ENCODE measurements at regions not wholly inside any gene's neighbourhood (a gene's known extent, or its start where the extent isn't known, plus 50 kb on each side); places are given as distances from the start of the nearest gene placed in this dataset.

DNA sequence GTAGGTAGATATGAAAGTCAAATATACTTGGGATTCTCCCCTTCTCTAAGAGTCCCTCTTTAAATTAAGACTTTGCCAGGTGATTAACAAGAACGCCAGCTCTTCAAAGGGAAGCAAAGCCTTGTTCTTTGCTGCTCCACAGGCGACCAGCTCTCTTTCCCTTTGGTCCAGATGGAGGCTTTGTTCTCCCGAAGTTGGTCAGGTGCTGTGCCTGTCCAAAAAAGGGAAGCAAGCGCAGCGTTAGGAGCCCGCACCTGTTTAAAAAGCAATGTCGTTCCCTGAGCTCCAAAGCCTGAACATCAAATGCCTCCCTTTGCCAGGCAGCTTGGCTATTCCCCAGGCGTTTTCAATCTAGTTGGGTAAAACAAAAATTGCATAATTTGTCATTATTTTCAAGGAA is 1913.1 kb upstream of the PIK3C3 start:
- no peak overlapping the region for H3K4me3 ChIP-seq (ENCODE audit: low read length)
- no peak overlapping the region for H3K27ac Mint-ChIP-seq

DNA sequence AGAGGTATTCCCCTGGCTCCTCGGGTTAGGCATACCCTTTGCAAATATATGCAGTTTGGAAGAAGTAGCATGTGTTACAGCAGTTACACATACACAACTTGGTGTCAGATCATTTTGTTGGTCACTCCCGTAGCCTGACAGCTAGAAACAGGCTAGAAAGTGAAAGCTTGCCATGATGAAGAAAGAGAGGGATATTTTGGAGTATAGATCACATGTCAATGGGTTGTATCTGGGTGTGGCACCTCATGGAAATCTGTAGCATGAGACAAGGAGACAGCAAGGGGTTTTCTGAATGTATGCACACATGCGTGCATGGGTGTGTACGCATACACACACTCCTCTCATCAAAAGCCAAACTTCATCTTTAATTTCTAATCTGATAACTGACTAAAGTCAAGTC is 1914.5 kb upstream of the PIK3C3 start:
- Histone ChIP-seq H3K9ac (ENCODE audit: extremely low read depth, low read length, poor library complexity, severe bottlenecking) (no peak overlapping the region), H3K4me1 (ENCODE audit: control insufficient read depth, insufficient read depth, low read length) (no peaks in the 10 kb centered on the region), H3K27me3 (ENCODE audit: control insufficient read depth, insufficient read depth, low read length, poor library complexity, severe bottlenecking) (peaks cover 51% of the 10 kb centered on the region), H3K9me3 (ENCODE audit: control insufficient read depth, low read length) (no peaks in the 10 kb centered on the region), H3K27ac (ENCODE audit: low read depth, low read length) (no peak overlapping the region), H3K36me3 (ENCODE audit: control insufficient read depth, insufficient read depth, low read length) (no peaks in the 10 kb centered on the region), H3K4me3 (ENCODE audit: low read length) (no peak overlapping the region)
- no peak for DNase-seq
- H3K4me3 Mint-ChIP-seq = no peak overlapping the region
- peaks cover 46% of the 10 kb centered on the region for H3K27me3 Mint-ChIP-seq (ENCODE audit: insufficient read depth)
- 93 to 95% methylated on average over 4 of the region's 4 CpGs for WGBS, 2 experiments (ENCODE audit: insufficient coverage in 1 of 2, insufficient read length in 1 of 2)
- H3K4me1 Mint-ChIP-seq = peaks cover 10% of the 10 kb centered on the region
- no peak overlapping the region for H3K27ac Mint-ChIP-seq
- no peaks in the 10 kb centered on the region for H3K9me3 Mint-ChIP-seq
- TF ChIP-seq, protein P1, sequence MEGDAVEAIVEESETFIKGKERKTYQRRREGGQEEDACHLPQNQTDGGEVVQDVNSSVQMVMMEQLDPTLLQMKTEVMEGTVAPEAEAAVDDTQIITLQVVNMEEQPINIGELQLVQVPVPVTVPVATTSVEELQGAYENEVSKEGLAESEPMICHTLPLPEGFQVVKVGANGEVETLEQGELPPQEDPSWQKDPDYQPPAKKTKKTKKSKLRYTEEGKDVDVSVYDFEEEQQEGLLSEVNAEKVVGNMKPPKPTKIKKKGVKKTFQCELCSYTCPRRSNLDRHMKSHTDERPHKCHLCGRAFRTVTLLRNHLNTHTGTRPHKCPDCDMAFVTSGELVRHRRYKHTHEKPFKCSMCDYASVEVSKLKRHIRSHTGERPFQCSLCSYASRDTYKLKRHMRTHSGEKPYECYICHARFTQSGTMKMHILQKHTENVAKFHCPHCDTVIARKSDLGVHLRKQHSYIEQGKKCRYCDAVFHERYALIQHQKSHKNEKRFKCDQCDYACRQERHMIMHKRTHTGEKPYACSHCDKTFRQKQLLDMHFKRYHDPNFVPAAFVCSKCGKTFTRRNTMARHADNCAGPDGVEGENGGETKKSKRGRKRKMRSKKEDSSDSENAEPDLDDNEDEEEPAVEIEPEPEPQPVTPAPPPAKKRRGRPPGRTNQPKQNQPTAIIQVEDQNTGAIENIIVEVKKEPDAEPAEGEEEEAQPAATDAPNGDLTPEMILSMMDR (conservative IDR thresholded peaks at IDR 0.05) = no peak
- no peaks in the 10 kb centered on the region for H3K36me3 Mint-ChIP-seq (ENCODE audit: low read depth)

More for the DNA sequence above, 1913.1 kb upstream of the PIK3C3 start:
- Histone ChIP-seq H3K9me3 (ENCODE audit: control insufficient read depth, low read length) (no peaks in the 10 kb centered on the region), H3K36me3 (ENCODE audit: control insufficient read depth, insufficient read depth, low read length) (no peaks in the 10 kb centered on the region), H3K9ac (ENCODE audit: extremely low read depth, low read length, poor library complexity, severe bottlenecking) (no peak overlapping the region), H3K27me3 (ENCODE audit: control insufficient read depth, insufficient read depth, low read length, poor library complexity, severe bottlenecking) (peaks cover 60% of the 10 kb centered on the region), H3K4me1 (ENCODE audit: control insufficient read depth, insufficient read depth, low read length) (no peaks in the 10 kb centered on the region), H3K27ac (ENCODE audit: low read depth, low read length) (no peak overlapping the region)
- TF ChIP-seq, protein P1 (conservative IDR thresholded peaks at IDR 0.05) = no peak
- DNase-seq = peak; percentile 78
- Mint-ChIP-seq H3K4me1 (peaks cover 12% of the 10 kb centered on the region), H3K9me3 (no peaks in the 10 kb centered on the region), H3K27me3 (ENCODE audit: insufficient read depth) (peaks cover 55% of the 10 kb centered on the region), H3K4me3 (no peak overlapping the region), H3K36me3 (ENCODE audit: low read depth) (no peaks in the 10 kb centered on the region)
- WGBS, 2 experiments (ENCODE audit: insufficient coverage in 1 of 2, insufficient read length in 1 of 2) = 44 to 71% methylated on average over 7 to 8 of the region's 8 CpGs

DNA sequence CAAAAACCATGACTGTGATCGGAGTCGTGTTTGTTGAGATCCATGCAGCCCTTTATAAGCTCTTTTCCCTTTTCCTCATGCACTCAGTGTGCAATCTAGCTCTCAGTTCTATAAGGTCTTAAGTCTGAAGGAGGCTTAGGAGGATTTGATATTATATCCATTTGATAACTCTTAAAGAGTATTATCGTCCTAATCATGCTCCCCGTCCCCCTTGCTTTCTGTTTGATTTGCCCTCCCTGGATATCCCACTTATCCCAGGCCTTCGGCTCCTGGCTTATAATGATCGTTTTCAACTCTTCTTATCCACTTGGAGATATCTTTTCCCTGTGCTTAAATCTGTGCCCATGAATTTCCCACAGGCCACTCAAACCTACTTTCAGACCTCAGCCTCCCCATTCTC is 1917.7 kb upstream of the PIK3C3 start:
- Mint-ChIP-seq H3K4me3 (no peak overlapping the region), H3K27ac (no peak overlapping the region), H3K36me3 (ENCODE audit: low read depth) (no peaks in the 10 kb centered on the region), H3K27me3 (ENCODE audit: insufficient read depth) (peaks cover 27% of the 10 kb centered on the region), H3K4me1 (peaks cover 10% of the 10 kb centered on the region), H3K9me3 (no peaks in the 10 kb centered on the region)
- H3K9ac ChIP-seq (ENCODE audit: extremely low read depth, low read length, poor library complexity, severe bottlenecking) = no peak overlapping the region
- 91 to 95% methylated on average over 6 of the region's 6 CpGs for WGBS, 2 experiments (ENCODE audit: insufficient coverage in 1 of 2, insufficient read length in 1 of 2)
- H3K36me3 ChIP-seq (ENCODE audit: control insufficient read depth, insufficient read depth, low read length) = no peaks in the 10 kb centered on the region
- H3K4me3 ChIP-seq (ENCODE audit: low read length) = no peak overlapping the region
- H3K27ac ChIP-seq (ENCODE audit: low read depth, low read length) = no peak overlapping the region
- DNase-seq = no peak
- TF ChIP-seq, protein P1 (conservative IDR thresholded peaks at IDR 0.05) = no peak
- H3K4me1 ChIP-seq (ENCODE audit: control insufficient read depth, insufficient read depth, low read length) = no peaks in the 10 kb centered on the region
- no peaks in the 10 kb centered on the region for H3K9me3 ChIP-seq (ENCODE audit: control insufficient read depth, low read length)
- peaks cover 18% of the 10 kb centered on the region for H3K27me3 ChIP-seq (ENCODE audit: control insufficient read depth, insufficient read depth, low read length, poor library complexity, severe bottlenecking)

All from endodermal cell (in vitro differentiated cells).